ENCODE measurements at regions not wholly inside any gene's neighbourhood (a gene's known extent, or its start where the extent isn't known, plus 50 kb on each side); places are given as distances from the start of the nearest gene placed in this dataset.

DNA sequence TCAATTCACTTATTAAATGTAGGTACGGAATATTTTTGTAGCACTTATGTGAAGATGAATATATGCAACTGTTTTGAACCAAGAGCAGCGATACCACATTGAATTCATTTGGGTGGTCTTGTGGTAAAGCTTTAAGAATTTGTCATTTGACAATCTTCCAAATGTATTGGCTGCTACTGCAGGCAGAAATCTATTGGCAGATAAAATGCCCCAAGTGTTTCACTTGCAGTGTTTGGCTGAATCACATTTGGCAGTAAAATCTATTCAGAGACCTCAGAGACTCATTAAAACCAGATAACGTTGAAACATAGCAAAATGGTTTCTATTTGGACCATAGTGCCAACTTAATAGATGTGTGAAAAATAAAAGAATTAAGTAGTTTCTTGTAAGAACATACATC, 303.4 kb downstream of the FGF13 start:
- Mint-ChIP-seq H3K9me3 (no peaks in the 10 kb centered on the region), H3K36me3 (ENCODE audit: low read depth) (no peaks in the 10 kb centered on the region), H3K27me3 (no peaks in the 10 kb centered on the region), H3K4me1 (ENCODE audit: low read depth) (no peaks in the 10 kb centered on the region), H3K4me3 (no peak overlapping the region), H3K27ac (no peak overlapping the region)
- intact Hi-C loops (cut with micrococcal nuclease): no loop called here
- CTCF ChIA-PET: no interaction called here
- POLR2A ChIA-PET: no interaction called here
- DNase-seq: no peak
- ATAC-seq: no peak
- TF ChIP-seq, protein P1, sequence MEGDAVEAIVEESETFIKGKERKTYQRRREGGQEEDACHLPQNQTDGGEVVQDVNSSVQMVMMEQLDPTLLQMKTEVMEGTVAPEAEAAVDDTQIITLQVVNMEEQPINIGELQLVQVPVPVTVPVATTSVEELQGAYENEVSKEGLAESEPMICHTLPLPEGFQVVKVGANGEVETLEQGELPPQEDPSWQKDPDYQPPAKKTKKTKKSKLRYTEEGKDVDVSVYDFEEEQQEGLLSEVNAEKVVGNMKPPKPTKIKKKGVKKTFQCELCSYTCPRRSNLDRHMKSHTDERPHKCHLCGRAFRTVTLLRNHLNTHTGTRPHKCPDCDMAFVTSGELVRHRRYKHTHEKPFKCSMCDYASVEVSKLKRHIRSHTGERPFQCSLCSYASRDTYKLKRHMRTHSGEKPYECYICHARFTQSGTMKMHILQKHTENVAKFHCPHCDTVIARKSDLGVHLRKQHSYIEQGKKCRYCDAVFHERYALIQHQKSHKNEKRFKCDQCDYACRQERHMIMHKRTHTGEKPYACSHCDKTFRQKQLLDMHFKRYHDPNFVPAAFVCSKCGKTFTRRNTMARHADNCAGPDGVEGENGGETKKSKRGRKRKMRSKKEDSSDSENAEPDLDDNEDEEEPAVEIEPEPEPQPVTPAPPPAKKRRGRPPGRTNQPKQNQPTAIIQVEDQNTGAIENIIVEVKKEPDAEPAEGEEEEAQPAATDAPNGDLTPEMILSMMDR (IDR thresholded peaks at IDR 0.05): no peak

DNA sequence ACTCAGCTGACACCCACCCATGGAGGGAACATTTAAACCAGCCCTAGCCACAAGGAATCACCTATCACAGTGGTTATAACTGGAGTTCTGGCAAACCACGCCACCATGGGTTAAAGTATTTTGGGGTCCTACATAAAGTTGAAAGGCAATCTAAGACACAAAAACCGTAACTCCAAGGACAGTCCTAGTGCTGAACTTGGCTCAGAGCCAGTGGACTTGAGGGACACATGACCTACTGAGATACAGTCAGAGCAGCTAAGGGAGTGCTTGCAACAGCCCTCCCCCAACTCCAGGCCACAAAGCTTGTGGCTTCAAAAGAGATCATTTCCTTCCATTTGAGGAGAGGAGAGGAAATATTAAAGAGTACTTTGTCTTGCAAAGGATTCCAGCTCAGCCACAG, 300.5 kb downstream of the FGF13 start:
- no peaks in the 10 kb centered on the region for H3K4me1 Mint-ChIP-seq (ENCODE audit: low read depth)
- TF ChIP-seq, protein P1 (IDR thresholded peaks at IDR 0.05): no peak
- DNase-seq (no peak), ATAC-seq (no peak)
- no peaks in the 10 kb centered on the region for H3K9me3 Mint-ChIP-seq
- intact Hi-C loops (cut with micrococcal nuclease): no loop called here
- H3K27me3 Mint-ChIP-seq: no peaks in the 10 kb centered on the region
- ChIA-PET CTCF (no interaction called here), POLR2A (no interaction called here)
- H3K4me3 Mint-ChIP-seq: no peak overlapping the region
- H3K27ac Mint-ChIP-seq: no peak overlapping the region
- H3K36me3 Mint-ChIP-seq (ENCODE audit: low read depth): no peaks in the 10 kb centered on the region
